GM18507 (cell line): ENCODE measurements at regions not wholly inside any gene's neighbourhood (a gene's known extent, or its start where the extent isn't known, plus 50 kb on each side); places are given as distances from the start of the nearest gene placed in this dataset.

Experiments used
- DNase-seq: peaks from one replicate; pipeline ENCODE4 v3.0.0; 2011; ENCODE audit warnings: low read depth; ENCODE audit not compliant: insufficient read length; ENCODE audit errors: extremely low spot score
- FAIRE-seq: peaks from 2 replicates; lab custom pipeline; 2011; peaks lifted over from hg19 to GRCh38; lab: Jason Lieb, UNC

DNA sequence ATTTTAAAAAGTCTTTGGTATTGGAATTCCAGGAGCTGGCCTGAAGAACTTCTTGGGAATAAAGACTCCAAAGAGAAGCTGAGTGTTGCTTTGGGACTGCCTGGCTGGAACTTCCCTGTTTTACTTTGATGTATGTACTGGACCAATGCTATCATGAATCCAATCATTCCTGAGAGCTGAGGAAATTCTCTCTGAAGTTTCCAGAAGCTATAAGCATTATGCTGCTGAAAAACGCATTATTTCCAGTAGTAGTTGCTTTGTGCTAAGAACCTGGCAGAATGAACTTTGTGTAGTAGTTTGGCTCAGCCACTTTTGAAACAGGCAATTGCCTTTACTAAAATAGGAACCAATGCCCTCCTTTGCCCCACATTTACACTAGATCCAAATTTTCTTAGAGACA lies 260.7 kb downstream of the HLX start:
- no peak for FAIRE-seq

DNA sequence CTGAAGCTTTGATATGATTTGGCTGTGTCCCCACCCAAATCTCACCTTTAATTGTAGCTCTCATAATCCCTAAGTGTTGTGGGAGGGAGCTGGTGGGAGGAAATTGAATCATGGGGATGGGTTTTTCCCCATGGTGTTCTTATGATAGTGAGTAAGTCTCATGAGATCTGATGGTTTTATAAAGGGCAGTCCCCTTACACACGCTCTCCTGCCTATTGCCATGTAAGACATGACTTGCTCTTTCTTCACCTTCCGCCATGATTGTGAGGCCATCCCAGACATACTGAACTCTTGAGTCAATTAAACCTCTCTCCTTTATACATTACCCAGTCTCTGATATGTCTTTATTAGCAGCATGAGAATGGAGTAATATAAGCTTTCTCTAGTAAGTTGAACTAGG lies 261.9 kb downstream of the HLX start:
- DNase-seq = no peak
- FAIRE-seq = no peak

More for the DNA sequence above, 260.7 kb downstream of the HLX start:
- DNase-seq = no peak

DNA sequence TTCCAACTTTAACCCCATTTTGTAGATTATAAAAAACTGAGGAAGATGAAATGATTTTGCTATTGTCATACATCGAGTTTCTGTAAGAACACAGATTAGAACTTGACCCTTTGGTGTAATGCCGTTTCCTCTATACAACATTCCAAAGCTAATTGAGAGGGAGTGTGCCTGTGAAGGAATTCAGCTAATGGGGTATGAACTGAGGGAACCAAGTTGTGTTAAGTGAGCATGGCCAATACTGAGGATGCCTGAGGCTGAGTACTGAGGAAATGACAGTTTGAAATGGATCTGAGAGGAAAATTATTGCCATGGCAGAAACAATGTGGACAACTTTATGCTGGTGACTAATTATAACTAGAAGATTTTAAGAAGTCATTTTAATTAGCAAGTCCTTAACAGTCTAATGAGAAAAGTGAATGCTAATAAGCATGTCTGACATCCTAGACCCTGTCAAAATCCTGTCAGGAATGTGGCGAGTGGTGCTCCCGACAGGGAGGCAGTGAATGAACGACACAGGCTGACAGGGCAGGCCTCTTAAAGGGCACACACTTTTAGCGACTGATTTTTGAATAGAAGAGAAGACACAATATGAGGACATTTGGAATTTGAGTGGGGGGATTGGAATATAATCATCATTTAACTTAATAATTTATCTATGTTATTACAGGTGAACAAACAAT lies 262.5 kb downstream of the HLX start:
- DNase-seq (no peak), FAIRE-seq (no peak)

DNA sequence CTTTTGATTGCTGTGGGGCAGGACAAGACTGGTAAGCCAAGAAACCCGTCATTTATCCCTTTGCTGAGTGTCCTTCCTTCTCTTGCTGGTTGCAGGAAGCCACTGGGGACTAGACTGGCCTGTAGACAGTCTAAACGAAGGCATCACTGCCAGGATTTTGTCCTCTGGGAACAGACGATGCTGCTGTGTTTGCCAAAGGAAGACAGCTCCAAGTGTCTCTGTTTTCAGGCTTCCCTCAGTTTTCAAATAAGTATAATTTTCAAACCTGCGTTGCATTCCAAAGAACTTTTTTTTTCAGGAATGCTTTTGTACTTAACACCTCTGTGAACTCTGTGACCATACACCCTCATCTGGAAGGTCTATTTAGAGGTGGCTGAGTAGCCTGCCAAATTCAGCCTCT lies 269.4 kb downstream of the HLX start:
- FAIRE-seq (no peak), DNase-seq (no peak)

DNA sequence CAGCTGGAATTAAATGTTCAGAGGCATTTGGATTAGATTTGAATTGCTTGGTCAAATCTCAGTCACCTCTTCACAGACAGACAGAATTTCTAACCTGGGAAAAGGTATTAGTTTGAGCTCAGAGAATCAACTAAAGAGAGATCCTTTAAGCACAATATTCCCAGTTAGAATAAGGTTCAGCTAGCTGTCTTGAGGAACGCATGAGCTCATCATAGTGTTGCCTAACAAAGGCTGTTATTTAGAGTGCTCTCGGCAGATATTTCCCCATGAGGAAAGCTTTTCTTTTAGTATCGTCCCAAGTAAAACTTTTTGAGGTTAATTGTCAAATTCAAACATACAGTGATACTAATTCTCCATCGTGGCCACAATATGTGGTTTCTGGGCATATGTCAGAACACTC lies 269.9 kb downstream of the HLX start:
- DNase-seq (no peak), FAIRE-seq (no peak)

DNA sequence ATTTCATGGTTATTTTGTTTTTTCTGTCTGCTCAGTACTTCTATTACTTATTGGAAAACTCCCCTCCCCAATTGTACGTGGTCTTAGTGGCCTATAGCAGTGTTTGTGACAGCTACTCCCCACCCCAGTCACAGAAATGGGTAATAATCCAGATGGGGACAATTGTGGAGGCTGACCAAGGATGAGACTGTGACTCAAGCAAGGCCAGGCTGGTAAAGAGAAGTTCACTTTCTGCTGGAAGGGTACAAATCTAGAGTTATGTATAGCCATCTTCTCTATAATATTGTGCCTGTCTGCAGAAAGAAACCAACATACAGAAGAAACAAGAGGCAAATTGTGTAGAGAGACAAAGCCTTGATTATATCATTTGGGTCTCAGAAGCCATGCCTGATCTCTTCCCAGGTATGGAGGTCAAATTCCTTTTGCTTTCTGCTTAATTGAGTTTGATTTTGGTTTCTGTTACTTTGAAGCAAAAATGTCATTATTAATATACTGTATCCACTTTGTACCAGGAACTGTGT lies 270.4 kb downstream of the HLX start:
- no peak for FAIRE-seq
- no peak for DNase-seq

DNA sequence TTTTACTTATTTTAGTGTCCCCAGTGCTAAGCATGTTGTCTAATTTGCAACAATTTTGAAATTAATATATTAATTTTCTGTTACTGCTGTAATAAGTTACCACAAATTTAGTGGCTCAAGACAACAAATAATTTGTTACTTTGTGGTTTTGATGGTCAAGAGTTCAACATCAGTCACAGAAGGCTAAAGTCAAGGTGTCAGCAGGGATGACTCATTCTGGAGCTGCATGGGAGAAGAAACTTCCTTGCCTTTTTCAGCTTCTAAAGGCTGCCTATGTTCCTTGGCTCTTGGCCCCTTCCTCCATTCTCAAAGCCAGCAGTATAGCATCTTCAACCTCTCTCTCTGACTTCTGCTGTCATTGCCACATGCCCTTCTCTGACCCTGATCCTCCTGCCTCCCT lies 271.8 kb downstream of the HLX start:
- DNase-seq (no peak), FAIRE-seq (no peak)

DNA sequence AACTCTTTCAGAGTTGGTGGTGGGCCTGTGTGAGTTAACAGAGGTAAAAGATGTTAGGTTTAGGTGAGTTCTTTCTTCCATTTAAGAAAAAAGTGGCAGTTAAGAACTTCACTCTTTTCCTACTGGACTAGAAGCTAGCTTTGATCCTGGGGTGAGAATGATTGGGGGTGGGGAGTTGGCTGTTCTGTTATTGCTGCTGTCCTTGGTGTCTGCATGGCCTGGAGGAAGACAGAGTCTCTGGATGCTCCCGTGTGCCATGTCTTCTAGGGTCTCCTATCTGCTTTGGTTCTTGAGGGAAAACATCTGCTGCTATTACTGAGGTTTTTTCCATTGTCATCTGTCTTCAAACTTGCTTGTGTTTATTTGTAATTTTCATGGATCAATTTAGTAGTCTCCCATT lies 275.7 kb downstream of the HLX start:
- DNase-seq = no peak
- no peak for FAIRE-seq

DNA sequence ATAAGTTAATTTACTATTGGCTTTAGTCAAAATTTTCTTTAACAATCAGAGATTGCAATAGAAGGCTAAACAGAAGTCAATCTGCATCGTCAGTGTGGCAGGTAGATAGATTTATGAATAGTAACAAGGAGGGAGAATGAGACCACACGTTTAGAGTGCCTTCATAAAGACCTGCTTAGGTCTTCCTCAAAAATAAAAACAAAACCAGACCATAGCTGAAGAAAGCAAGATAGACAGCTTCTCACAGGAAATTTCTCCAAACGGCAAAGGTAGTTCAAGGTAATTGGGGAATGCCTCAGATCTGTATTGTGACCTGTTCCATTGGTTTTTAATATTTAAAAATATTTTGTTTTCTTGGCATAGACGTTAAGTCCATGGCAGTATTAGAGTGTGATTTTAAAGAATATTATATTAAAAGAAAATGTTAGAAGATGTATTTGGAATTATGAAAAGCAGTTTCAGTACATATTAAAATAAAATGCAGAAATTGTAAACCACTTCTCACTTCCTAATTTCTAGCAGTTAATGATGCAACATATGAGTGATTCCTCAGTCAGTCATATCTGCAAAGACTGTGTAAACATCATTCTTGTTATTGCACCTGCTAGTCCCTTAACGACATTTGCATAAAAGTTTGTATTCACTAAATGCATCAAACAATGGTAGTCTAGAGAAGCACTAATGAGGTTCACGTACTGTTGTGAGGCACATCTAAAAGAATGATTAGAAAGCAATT lies 278.0 kb downstream of the HLX start:
- FAIRE-seq (no peak), DNase-seq (no peak)

DNA sequence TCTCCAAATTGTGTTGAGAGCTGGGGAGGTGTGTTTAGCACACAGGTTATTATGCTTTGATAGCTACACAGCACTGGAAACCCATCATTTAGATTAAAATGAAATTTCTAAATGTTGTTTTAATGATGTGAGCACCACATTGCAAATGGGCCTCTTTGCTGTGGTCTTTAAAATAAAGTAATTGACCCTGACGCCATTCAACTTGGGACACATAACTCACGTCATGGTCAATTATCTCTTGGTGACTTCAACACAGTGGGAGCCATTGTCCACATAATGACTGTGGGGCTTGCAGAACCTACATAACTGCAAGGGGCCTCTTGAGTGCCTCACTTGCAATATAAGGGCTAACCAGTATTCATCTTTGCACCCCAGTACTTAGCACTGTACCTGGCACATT lies 280.4 kb downstream of the HLX start:
- no peak for FAIRE-seq
- DNase-seq = no peak

DNA sequence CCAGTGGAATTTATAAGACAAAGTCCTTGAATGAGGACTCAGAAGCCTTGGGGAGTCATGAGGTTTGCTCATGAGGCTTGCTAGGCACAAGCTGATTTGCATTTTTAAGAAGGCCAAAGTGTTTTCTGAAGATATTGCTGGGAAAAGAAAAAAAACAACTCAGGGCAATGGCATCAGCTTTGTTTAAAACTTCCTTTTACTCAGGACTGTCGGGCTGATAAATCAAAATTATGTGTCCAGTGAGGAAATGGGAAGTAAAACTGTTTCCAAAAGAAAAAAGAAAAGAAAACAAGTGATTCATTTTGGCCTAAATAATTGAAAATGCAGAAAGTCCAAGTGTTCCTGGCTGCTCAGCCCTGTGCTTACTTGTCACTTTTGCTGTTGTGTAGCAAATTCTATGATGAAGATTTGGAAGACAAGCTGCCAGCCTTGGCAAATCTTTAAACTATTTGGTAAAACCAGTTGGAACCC lies 282.4 kb downstream of the HLX start:
- no peak for FAIRE-seq

DNA sequence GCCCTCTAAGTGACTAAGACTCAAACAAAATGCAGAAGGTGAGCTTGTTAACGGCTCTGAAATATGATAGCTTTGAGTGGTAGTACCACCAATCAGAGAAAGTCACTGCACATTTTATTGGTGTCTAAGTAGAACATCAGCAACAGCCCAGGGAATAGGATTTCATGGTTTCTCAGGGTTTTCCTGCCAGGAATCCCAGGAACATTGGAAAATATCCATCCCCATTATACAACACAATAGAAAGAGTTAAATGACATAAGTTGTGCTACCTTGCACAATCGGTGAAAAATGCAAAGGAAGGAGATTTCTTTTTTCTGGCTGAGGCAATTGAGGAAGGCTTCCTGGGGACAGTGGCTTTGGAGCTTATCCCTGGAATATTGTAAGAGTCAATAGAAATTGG lies 283.1 kb downstream of the HLX start:
- no peak for DNase-seq

More for the DNA sequence above, 282.4 kb downstream of the HLX start:
- no peak for DNase-seq

DNA sequence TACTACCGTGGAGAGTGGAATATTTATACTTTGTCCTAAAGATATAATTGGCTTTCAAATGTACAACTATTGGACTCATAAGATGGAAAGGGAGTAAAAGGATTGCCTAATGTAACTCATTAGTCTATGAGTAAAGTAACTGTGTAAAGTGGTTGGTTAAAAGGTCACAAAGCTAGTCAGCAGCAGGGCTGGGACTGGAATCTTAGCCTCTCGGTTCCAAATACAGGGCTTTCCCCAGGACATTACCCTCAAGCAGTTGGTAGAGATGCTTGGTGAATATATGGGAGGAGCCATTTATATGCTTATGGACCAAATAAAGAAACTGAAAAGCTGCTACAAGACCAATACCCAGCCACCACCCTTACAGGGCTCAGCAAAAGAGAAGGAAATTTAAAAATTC lies 283.7 kb downstream of the HLX start:
- DNase-seq = no peak

More for the DNA sequence above, 283.1 kb downstream of the HLX start:
- FAIRE-seq = no peak

DNA sequence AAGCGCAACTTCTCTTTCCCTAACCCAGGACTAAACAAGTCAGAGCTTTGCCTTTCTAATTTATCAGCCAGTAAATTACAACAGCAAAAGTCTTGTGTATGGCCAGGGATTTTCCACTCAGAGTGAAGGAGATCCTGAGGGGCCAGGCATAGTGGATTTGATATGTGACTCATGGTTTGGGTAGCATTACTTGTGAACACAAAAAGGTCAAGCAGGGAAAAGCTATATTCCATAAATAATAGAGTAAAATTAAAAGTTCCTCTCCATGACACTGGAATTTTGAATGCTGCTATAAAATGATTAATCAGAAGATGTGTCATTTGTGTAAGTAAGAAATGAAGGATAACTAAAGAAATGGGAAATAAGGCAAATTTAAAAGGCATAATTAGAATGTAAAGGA lies 284.8 kb downstream of the HLX start:
- DNase-seq (no peak), FAIRE-seq (no peak)

More for the DNA sequence above, 283.7 kb downstream of the HLX start:
- FAIRE-seq = no peak

DNA sequence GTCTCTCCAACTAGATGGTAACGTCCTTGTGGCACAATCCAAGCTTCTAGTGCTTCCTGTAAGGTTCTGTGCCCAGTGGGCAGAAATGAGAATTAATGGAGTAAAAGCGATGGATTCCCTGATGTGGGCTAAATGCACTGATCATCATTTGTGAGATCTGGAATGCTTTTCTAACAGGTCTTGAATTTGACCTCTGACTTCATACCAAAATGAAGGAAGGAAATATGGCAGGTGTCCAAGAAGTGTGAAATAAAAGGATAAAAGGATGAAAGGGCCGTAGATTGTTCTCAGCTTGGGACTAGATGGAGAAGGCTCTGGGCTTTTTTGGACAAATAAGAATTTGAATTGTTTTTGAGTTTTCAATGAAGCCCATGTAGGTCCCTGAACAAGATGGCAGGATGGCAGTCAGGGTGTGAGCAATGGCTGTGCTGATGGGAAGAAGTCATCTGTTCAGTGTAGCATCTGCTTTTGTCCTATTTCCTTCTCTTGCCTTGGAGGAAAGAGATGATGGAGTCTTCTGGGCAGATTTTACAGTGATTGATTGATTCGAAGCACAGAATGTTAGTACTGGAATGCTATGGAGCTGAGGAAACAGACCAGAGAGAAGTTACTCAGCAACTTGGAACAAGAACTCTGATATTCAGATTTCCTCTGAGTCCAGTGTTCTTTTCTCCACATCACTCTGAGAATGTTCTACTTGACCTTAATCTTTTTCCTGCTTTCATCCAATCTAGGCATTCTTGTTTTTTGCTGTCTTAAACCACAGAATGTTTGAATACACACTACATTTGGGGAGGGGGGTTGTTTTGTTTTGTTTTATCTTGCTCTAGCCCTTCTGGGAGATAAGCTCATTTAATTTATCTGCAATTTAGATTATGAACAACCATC lies 286.0 kb downstream of the HLX start:
- DNase-seq = no peak
- no peak for FAIRE-seq

DNA sequence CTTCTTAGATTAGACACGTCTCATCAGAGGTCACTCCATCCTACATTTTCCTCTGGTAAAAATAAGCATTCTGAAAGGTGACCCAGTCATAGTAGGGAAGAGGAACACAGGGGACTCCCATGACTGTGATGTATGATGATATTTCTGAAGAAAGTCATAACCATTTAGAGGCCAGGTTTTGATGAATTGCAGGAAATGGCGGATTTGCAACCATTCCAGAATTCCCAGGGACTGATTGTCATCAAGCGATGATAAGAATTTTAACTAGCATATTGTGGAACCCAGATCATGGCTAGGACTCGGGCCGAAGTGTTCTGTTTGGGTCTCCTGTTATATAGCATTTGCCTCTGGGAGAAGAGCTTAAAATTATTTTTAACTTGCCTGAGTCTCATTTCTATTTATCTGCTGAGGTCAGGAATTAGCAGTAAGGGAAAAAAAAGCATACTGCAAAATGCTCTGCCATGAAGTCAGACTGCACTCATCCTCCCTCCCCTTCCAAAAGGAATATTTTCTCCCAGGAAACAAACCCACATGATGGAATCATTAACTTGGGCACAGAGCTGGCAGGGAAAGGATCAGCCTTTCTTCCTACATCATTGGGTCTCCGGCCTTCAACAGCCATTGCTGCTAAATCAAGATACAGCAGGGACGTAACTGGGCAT lies 286.7 kb downstream of the HLX start:
- no peak for DNase-seq
- FAIRE-seq = no peak

DNA sequence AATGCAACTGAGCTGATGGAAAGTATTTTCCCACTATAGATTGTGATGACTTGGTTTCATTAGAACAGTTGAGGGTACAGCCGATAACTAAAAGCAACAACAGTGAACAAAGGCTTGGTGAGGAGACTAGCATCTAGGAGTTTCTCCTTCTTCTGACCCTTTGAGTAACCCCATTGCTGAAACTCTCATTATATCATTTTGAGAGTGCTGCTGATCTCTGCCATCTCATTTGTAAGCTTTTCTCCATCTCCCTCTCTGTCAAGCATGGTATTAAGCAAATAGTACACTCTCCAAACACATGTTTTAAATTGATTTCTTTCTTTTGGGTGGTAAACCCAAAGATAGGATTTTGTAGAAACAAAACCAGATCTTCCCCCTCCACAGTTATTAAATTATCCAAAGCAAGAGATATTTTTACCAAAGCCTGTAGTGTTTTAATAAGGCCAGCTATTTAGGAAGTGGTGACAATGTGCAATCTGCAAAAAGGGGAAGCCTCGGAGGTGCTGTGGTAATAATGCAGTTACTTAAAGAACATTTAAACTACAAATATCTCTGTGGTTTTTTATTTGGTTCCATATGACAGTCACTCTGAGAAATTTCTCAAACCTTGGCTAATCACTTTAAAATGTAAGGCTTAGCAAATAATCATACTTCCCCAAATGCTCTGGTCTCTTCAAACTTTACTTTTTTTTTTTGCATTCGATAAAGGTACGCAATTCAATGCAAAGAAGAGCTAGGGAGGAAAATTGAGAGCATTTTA lies 287.5 kb downstream of the HLX start:
- DNase-seq (no peak), FAIRE-seq (no peak)

DNA sequence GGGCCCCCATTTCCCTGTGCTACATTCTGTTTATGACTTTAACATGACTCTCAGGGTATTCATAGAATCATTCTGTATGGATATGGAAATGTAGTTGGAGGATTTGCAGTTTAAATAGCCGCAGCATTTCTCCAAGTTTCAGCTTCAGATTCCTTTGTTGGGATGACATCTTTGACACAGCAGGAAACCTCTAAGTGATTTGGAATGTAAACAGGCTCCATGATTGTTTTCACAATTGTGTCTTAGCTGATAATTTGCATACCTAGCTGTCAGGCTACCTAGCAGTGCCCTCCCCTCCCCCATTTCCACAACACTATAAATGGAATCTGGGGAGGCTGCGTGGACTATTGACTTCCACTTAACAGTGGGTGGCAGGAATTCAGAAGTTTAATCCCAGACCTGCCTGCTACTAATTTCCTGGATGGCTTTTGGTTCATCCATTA lies 290.2 kb downstream of the HLX start:
- DNase-seq = no peak

DNA sequence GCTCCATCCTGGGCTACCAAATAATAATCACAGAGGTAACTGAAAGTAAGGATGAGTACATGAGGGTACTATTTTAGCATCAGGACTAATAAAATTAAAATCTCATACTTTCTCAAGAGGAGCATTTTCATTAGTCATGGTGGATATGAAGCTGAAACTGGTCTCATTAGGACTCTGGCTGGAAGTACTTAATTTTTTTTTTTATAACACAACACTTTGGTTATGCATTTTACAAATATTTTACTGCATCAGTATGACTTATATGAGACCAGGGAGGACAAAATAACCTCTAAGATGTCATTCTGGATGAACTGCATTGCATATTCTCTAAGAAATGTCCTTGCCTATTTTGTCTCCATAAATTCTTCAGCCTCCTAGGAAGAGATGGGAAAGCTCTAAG lies 290.9 kb downstream of the HLX start:
- FAIRE-seq (no peak), DNase-seq (no peak)

More for the DNA sequence above, 290.2 kb downstream of the HLX start:
- no peak for FAIRE-seq
